Renal pelvis (tissue), 1 donor: ENCODE measurements at regions not wholly inside any gene's neighbourhood (a gene's known extent, or its start where the extent isn't known, plus 50 kb on each side); places are given as distances from the start of the nearest gene placed in this dataset.

Experiments used
- DNase-seq: peaks from one replicate; pipeline ENCODE4 v3.0.0-alpha.2; 2013

DNA sequence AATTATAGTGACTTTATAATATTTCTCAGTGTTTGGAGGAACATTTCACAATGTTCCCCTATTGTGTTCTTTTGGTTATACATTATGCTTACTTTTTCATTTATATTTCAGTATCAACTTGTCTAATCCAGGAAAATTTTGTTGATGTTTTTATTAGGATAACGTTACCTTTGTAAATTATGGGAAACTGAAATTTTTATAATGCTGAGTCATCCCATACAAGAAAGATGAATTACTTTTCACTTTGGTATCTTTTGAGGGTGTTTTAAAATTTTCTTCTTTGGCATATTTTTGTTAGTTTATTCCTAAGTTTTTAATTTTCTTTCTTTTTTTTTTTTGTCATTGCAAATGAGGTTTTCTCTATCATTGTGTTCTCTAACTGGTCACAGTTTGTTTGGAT lies 542.7 kb downstream of the SLC16A7 start:
- no peak for DNase-seq

DNA sequence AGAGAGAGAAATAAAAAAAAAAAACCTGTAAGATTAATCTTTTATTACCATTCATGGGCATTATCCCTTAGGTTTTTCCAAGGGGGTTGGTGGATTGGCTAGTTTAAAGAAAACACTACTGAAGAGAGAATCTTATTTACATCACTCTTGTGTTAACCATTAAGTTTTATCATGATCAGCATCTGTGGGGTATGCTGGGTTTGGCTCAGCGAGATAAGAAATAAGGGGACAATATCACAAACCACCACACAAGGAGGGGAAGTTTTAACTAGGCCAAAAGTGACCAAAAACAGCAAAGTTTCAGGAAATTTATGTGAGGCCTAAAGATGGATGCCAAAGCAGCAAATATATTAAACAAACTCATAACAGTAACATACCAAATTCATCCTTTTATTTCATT lies 548.6 kb downstream of the SLC16A7 start:
- no peak for DNase-seq

DNA sequence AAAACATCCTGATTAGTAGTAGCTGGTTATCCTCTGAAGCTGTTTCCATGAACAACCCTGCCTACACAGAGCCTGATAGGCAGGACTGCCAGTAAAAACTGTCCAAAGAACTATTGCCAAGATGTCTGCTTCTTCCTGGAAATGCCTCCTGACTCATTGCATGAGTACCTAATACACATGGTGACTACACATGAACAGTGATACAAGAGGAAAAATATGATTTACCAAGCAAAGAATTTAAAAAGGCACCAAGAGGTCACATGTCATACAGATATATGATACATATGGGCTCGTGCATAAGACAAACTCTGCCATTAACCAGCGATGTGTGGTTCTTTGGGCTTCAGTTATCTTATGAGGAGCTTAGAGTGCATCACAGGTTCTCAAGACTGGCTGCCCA lies 552.3 kb downstream of the SLC16A7 start:
- DNase-seq = no peak

DNA sequence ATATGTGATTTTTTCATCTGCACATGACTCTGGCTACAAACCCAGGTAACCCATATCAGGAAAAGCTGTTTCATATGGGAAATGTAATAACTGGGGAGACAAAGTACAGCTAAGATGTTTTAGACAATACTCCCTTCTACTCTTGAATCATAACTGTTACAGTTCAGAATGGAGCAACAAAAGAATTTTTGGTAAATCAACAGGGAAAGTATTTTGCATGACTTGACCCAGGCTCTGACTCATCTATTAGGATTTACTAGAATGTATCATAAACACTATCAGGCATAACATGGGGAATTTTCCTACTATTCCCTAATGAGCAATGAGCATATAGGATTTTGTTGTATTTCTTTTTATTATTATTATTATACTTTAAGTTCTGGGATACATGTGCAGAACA lies 553.0 kb downstream of the SLC16A7 start:
- no peak for DNase-seq

DNA sequence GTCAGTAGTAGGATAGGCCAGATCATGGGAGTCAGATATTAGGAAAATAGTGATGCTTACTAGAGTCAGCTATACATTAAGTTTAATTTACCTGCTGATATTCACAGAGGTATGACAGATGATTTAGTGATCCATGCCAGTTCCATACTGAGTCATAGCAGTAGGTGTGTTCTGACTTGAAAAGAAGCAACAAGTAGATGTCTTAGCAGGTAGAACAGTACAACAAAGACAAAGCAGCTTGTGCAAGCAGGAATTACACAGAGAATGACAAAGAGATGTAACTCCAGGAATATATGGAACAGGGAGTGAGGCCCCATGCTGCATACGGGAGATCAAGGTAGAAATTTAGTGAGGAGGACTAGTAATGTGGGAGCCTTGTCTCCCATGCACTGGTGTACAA lies 556.9 kb downstream of the SLC16A7 start:
- DNase-seq = no peak

DNA sequence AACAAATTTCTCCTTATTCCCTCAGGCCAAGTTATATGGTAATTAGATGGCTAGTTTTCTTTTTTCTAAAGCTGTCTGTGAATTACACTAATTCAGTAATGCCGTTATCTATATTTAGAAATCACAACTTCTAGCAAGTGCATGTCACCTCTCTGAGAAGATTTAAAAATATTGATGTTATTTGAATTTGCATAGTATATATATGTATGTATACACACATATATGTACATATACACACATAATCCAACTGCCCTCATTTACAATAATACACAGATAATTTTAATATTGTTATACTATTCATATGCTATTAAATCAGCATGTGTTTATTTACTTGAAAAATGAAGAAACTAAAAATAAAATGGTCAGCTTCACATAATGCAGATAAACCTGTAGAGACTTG lies 563.9 kb downstream of the SLC16A7 start:
- DNase-seq = no peak

DNA sequence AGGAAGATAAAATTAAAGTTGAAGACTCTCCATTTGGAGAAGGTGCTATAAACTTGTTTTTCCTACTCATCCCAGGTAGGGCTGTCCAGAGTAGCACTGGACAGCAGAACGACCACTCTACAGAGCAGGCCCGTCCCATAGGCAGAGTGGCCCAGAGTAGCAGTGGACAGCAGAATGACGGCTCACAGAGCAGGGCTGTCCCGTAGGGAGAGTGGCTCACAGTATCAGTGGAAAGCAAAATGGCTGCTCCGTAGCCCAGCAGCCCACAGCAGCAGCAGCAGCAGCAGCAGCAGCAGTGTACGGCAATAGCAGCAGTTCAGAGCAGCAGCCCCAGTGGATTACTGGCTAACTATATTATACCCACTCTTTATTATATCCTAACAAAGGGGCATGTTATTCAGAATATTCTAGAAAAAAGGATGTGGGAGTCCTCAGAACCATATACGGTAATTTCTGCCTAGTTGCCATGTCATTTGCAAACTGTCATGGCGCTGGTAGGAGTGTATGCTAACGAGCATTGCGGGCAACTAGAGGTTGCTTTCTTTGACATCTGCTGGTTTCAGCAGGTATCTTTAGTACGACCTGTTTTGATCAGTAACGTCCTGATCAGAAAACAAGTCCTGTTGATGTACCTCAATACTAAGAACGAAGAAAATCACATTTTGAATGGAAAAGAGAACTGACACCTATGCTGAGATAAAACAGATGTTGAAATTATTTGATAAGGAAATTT lies 567.3 kb downstream of the SLC16A7 start:
- DNase-seq = no peak

DNA sequence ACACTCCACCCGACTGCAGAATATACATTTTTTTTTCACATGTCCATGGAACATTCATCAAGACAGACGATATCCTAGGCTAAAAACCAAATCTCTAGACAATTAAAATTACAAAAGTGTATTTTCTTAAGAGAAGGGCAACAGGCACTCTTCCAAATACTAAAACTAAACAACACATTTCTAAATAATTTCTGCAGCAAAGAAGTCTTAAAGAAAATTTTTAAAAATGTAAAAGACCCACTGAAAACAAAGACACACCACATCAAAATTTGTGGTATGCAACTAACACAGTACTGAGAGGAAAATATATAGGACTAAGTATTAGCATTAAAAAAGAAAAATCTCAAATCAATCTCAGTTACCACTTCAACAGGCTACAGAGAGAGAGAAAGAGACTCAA lies 570.0 kb downstream of the SLC16A7 start:
- no peak for DNase-seq

DNA sequence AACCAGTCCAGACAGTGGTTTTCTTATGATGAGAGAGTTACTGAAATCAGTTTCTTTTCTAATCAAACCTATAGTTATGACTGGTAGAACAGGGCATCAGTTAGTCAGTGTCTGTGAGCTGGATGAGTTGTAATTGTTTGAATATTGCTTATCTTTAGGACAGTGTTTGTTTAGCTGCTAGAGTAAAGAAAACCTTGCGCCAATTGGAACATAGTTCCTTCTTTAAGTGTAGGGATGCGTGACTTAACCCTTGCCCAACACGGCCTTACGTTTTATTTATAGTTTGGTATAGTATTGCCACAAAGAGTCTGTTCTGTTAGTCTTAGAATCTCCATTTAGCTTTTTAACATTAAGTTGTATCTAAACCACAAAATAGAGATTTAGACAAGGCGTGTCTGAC lies 572.6 kb downstream of the SLC16A7 start:
- DNase-seq = no peak

DNA sequence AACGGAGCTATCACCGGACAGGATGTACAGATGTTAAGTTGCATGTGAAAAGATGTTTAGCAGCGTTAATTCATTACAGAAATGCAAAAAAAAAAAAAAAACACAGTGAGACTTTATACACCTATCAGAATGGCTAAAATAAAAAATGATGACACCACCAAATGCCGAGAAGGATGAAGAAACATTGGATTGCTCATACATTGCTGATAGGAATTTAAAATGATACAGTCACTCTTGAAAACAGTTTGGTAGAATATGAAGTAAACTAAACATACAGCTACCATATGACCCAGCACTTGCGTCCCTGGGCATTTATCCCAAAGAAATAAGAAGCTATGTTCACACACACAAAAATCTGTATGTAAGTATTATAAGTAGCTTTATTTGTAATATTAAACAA lies 574.1 kb downstream of the SLC16A7 start:
- DNase-seq = no peak

DNA sequence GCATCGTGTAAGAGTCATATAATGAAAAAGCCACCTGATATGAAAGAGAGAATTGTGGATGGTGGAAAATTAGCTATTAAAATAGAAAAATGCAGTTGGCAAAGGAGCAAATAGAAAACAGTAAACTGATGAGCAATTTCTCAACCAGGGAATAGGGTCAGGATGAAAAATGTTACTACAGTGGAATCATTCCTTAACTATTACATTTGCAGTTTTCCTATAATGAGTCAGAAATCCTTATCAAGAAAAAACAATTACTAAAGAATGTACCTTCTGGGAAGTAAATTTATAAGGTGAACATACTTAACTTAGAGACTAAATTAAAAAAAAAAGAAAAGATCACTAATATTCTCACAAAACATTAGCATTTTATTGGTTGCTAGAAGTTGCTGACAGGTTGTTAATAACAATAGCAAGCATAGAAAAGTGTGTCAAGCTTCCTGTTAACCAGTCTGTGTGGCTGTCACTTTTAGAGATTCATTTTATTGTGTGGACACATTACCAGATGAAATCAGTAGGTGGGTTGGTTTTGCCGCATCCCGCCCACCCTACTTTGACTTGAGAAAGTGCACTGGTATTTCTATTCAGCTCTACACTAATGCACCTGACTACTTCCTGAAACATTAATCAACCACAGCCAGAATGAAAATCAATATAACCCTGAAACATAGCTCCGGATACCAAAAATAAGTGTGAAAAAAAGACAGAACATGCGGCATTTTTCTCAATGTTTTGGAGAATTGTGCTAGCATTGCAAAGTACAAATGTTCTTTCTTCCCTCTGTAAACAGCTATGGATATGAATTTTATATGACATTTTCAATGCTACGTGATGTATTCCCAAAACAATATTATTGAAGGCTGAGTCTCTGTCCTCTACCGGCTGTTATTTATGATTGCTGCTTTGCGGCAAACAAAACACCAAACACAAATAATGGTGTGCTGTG lies 576.7 kb downstream of the SLC16A7 start:
- DNase-seq = no peak

DNA sequence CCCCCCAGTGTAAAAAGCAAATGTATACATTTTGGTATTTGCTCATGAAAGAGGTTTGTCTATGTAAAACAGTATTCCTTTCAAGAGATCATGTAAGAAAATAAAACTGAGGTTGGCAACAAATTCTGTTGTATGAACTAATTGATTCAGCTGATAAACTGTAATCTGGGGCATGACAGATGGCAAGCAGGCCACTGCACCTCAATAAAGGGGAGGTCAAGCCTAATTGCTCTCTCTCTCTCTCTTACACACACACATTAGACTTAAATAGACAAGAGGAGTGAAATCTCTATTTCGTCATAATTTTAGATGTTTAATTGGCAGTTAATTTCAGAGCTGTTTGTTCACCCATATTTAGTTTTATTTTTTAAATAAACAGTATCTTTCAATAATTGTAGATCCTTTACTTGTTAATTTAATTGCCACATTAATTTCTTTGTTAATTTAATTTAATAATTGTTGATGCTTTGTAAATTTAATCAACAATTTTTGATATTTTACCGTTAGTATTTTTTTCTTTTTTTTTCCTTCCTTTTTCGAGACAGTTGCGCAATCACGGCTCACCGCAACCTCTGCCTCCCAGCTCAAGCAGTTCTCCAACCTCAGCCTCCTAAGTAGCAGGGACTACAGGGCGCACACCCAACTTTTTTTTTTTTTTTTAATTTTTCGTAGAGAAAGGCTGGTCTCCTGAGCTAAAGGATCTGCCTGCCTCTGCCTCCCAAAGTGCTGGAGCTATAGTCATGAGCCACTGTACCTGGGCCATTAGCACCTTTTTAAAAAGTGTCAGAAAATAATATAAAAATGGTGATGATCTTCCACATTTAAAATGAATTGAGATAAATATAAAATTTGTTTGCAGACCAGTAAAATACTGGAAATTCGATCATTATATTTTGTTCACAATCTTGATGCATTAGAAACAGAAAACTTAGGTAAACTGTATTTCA lies 577.7 kb downstream of the SLC16A7 start:
- DNase-seq = no peak

DNA sequence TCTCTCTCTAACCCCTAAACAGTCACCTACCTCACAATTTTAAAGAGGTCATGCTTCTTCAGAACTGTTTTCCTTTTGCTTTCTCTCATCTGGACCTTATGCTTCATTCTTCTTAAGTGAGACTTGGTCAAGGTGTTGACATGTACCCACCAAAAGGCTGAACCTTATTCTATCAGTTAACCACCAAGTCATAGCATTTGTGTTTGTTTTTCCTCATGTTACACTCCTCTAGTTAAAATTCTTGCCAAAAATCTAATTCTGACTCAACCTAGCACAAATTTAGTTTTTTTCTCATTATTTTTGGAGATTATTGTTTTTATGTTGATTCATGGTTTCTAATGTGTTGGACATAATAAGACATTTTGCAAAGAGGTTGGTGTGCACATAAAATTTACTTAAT lies 578.6 kb downstream of the SLC16A7 start:
- no peak for DNase-seq

DNA sequence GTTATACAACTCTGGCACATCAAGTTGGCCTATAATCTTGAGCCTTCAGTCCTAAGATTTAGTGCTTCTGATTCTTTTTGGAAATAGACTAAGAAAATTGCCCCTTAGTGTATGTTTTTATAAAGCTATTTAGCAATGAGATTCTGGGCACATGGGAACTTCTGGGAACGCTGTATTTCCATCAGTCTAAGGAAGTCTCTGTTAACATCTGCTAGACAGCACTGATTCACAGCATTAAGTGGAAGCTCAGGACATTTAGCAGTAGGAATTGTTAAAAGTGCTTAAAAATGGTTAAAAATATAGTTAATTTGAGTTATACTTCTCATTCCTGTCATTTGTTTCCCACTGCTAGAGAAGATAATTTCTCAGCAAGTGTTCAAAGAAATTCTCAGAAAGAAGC lies 579.1 kb downstream of the SLC16A7 start:
- no peak for DNase-seq

DNA sequence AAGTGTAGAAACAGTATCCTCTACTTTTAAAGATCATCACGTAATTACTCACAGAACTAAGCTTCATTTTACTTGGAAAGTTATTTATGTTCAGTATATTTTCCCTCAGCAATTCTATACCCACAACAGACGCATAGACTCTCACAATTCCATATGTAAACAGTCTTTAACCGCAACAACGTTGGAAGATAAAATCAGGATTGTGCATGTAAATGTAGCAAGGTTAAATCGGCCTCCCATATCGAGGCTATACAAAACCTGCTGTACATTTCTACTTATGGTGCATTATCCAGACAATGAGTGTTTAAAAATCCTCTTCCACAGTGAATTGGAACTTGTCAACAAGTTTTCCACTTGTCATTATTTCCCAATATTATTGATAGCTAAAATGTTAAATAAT lies 581.1 kb downstream of the SLC16A7 start:
- DNase-seq = no peak

DNA sequence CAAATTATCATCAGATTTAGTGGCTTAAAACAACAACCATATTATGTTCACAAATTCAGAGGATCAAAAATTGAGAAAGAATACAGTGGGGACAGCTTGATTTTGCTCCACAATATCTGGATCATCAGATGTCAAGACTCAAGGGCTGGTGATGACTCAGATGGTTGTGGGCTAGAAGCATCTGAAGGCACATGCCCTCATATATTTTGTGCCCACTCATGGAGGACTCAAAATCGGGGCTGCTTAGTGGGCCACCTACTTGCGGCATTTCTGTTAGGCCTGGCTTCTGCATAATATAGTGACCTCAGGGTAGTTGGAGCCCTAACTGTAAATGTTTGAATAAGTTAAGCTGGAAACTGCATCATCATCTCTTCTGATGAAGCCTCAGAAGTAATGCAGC lies 584.5 kb downstream of the SLC16A7 start:
- no peak for DNase-seq

DNA sequence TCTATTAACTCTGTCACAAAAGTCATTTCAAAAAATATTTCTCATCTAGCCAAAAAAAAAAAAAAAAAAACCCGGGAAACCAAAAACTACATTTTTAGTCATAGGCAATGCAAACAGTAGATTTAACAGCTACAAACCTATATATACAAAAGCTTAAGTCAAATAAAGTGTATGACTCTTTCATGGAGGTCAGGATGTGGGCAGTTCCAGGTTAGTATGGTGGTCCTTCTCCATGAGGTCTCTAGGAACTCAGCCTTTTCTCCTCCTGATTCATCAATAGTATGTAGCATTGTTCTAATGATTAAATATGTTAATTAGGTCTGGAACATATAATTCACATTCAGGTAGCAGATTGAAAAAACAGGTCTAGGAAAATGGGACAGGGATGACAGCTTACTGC lies 586.5 kb downstream of the SLC16A7 start:
- no peak for DNase-seq

DNA sequence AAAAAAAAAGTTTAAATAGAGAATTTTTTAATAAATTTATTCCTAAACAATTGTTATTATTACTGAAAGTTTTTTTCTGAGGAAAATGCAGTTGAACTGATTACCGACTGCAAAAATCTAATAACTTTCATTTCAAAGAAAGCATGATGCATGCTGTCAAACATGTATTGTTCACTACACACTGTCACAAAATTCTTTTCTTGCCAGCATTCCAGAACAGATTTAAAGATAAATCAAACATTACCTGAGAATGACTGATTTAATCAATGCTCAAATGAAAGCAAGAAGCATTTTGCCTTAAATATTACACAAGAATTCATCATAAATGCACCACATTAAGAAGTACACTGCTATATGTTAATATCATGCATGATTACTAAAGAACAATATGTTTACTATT lies 588.3 kb downstream of the SLC16A7 start:
- no peak for DNase-seq

DNA sequence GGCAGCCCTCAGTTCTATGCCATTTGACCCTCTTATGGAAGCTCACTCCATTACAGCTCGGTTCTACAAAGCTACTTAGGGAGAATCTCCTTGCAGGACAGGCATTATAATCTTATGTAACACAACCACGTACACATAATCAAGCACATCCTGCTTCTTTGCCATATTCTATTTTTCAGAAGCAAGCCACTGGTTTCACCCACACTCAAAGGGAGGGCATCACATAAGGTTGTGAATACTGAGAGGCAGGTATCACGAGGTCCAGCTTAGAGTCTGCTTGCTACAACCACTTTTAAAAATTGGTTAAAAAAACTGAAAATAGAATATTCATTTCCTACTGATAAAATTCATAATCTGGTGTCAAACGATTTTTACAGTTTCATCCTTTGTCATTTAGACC lies 589.2 kb downstream of the SLC16A7 start:
- DNase-seq = no peak

DNA sequence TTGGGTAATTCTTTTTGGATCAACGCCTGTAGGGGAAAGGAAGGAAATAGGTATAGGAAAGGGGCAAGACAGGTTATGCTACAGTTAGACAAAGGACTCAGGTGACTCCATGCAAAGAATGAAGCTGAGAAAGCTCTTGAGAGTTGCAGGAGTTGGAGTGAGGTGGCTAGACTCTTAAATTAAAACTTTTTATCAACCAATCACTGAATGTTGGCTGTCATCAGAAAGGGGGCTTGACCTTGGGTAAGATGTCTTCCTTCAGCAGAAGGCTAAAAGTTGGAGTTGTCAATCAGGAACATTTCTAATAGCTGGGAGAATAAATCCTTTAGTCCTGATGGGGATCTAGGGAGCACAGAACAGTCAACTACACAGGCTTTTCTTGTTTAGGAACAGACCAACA lies 595.4 kb downstream of the SLC16A7 start:
- no peak for DNase-seq

DNA sequence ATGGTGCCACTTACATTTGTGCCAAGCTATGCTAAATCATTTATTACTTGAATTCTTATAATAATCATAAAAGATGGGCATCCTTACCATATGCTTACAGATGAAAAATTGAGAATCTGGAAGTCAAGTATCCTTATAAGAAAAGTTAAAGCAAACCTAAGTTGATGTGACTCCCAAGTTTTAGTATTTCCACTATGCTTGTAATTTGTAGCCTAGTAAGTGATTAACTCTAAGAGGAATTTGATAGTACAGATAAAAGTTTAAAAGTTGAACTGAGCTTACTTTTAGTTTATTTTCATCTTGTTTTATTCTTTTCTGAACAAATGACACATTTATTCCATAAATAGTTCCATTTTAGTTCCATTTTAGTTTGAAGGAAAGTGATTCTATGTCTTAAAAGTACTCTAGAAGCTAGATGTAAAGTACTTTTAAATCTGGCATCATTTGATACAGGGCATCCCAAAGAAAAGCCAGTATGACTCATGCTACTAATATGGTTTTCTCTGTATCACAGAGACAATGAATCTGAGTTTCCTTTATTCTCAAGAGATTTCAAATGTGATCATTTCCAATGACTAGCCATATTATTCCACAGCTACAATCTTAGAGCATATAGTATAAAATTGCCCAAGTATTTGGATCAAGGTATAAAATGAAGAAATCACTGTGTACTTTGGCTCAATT lies 596.0 kb downstream of the SLC16A7 start:
- no peak for DNase-seq

DNA sequence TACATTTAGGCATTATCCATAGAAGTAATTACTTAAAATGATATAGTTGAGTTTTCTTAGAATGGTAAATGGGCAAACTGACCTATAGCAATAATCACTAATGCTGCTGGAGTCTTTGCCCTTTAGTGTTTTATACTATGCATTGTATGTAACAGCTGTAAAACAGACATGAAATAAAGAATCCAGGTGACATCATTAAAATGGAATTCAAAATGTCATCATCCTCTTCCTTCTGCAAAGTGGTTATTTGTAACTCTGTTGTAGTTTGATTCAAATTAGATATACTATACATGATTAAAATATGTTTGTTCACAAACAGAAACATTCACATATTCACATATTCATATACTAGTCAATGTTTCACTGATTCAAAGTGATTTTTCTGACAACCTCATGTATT lies 598.8 kb downstream of the SLC16A7 start:
- DNase-seq = no peak
